HAP-1 (cell line): ENCODE measurements at regions not wholly inside any gene's neighbourhood (a gene's known extent, or its start where the extent isn't known, plus 50 kb on each side); places are given as distances from the start of the nearest gene placed in this dataset.

Experiments
- DNase-seq, 2 experiments: peaks; one replicate each; pipeline ENCODE4 v3.0.0-alpha.2; 2016 to 2020; ENCODE audit warnings: low spot score in 2 of 2
- H3K27me3 ChIP-seq: fragments of 250-450 bp; sonication (Bioruptor Pico); 2 replicates; pipeline ENCODE4 v1.5.1; 2020; ENCODE audit warnings: low read depth, mild to moderate bottlenecking, moderate library complexity
- H3K36me3 ChIP-seq: fragments of 250-450 bp; sonication (Bioruptor Pico); replicated peaks from 2 replicates; pipeline ENCODE4 v1.5.1; 2020; ENCODE audit warnings: mild to moderate bottlenecking
- H3K4me1 ChIP-seq: fragments of 250-450 bp; sonication (Bioruptor Pico); 2 replicates; pipeline ENCODE4 v1.5.1; 2020; ENCODE audit warnings: mild to moderate bottlenecking
- H3K4me3 ChIP-seq: fragments of 250-450 bp; sonication (Bioruptor Pico); 2 replicates; pipeline ENCODE4 v1.5.1; 2020; ENCODE audit warnings: mild to moderate bottlenecking, moderate library complexity
- H3K9me3 ChIP-seq: fragments of 250-450 bp; sonication (Bioruptor Pico); 2 replicates; pipeline ENCODE4 v1.5.1; 2020; ENCODE audit warnings: mild to moderate bottlenecking, moderate library complexity
- in situ Hi-C: fragments of 300-500 bp; cut with MboI; formaldehyde crosslinking; loops from 3 replicates; pipeline ENCODE4 v1.14.3; 2020; ENCODE audit warnings: low sequenced_read_pairs, inconsistent platforms, mixed read lengths

DNA sequence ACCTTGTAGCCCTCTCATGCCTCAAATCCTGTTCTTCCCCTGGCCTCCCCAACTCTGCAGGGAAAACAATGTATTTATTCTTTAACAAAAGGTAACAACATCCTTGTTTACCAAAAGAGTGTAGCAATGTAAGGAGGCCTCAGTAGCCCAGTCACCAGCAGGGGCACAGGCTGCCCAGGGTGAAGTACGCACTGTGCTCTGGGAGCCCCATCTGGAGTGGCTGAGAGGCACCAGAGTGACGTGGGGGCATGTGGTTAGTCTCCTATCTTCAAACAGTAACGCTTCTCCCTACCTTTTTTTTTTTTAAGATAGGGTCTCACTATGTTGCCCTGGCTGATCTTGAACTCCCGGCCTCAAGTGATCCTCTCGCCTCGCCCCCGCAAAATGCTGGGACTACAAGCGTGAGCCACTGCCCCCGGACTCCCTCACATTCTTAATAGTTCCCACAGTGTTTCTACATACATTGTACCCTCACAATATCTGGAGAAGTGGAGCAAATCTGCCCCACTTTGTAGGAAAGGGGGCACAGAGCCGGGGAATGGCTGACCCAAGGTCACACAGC, 51.3 kb upstream of the ECE1 start:
- in situ Hi-C loops: no loop called here
- H3K4me3 ChIP-seq: no peak overlapping the region

GRCh38 chr1:21341022-21341421, 50.8 kb upstream of the ECE1 start:
- Histone ChIP-seq H3K4me1 (peaks cover 4% of the 10 kb centered on the region; the same call in 1 of the 2 replicates), H3K27me3 (no peaks in the 10 kb centered on the region), H3K36me3 (no peaks in the 10 kb centered on the region), H3K9me3 (no peaks in the 10 kb centered on the region), H3K4me3 (no peak overlapping the region)
- no peak for DNase-seq
- in situ Hi-C loops: no loop called here

More for the DNA sequence above, 51.3 kb upstream of the ECE1 start:
- Histone ChIP-seq H3K9me3 (no peaks in the 10 kb centered on the region), H3K36me3 (no peaks in the 10 kb centered on the region), H3K4me1 (peaks cover 6% of the 10 kb centered on the region), H3K27me3 (no peaks in the 10 kb centered on the region)
- DNase-seq: no peak

DNA sequence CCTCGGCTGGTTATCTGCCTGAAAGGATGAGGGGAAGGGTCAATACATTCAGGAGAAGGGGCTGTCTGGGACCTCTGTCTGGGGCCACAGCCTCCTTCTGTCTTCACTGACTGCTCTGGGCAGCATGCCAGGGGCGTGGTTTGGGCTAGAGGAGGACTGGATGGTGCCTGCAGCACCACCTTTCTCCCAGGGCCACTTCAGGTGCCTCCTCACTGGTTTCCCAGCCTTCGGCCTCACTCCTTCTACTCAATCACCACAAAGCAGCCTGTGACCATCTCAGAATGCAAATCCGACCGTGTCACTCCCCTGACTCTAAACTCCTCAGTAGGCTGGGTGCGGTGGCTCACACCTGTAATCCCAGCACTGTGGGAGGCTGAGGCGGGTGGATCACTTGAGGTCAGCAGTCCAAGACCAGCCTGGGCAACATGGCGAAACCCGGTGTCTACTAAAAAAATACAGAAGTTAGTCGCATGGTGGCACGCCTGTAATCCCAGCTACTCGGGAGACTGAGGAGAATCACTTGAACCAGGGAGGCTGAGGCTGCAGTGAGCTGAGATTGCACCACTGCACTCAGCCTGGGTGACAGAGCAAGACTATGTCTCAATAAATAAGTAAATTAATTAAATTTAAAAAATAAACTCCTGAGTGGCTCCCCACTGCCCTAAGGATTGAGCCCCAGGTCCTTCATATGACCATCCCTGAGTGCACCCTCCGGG, 50.1 kb upstream of the ECE1 start:
- DNase-seq: no peak
- no peaks in the 10 kb centered on the region for H3K27me3 ChIP-seq
- H3K4me3 ChIP-seq: no peak overlapping the region
- peaks cover 10% of the 10 kb centered on the region for H3K4me1 ChIP-seq
- in situ Hi-C loops: no loop called here
- H3K9me3 ChIP-seq: no peaks in the 10 kb centered on the region
- H3K36me3 ChIP-seq: no peaks in the 10 kb centered on the region
